NCI-H2227 (cell line): ENCODE measurements at regions not wholly inside any gene's neighbourhood (a gene's known extent, or its start where the extent isn't known, plus 50 kb on each side); places are given as distances from the start of the nearest gene placed in this dataset.
"Not testable (repeated sequence)": the region's sequence is repeated elsewhere in the genome, so short reads cannot be mapped to it uniquely, and the experiment has no call there.

Source experiments
- DNase-seq: peaks from one replicate; lab custom pipeline; 2025; ENCODE audit not compliant: unreplicated experiment; lab: John Stamatoyannopoulos, UW

DNA sequence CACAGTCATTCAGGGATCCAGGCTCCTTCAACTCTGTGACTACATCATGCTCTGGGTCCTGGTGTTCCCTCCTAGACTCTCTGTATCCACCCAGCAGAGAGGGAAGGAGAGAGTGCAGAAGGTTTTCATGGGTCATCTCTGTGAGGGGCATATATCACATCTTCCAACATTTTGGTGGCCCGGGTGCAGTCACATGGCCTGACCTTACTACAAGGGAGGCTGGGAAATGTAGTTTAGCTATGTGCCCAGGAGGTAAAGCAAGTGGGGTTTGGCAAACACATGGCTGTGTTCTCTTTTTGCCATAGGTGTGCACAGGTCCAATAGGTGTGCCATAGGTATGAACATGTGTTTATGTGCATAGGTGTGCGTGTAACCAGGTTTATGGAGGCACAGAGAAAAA lies 222.2 kb upstream of the EEF2KMT start:
- DNase-seq, result no peak

DNA sequence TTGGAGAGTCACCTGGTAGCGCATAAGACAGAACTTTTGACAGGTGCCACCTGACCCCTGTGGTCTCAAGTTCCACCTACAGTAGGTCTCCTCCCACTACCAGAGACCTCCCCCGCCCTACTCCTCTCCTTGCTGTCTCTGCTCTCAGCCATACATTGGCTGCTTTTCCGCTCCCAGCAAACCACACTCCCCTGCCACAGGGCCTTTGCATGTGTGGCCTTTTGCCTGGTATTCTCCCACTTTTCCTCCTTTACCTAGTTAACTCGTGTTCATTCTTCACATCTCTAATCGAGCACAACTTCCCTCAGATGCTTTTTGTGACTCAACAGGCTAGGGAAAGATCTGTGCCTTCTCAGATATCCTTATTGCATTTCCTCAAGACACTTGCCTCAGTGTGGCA lies 218.3 kb upstream of the EEF2KMT start:
- no peak for DNase-seq

DNA sequence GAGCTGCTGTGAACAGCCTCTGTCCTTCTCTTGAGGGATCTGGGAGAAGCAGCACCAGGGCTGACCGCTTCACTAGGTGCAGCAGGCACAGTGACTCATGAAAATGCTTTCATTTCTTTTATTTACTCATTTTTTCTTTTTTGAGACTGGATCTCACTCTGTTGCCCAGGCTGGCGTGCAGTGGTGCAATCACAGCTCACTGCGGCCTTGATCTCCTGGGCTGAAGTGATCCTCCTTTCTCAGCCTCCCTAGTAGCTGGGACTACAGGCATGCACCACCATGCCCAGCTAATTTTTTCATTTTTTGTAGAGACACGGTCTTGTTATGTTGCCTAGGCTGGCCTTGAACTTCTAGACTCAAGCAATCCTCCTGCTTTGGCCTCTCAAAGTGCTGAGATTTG lies 216.8 kb upstream of the EEF2KMT start:
- DNase-seq, result no peak

DNA sequence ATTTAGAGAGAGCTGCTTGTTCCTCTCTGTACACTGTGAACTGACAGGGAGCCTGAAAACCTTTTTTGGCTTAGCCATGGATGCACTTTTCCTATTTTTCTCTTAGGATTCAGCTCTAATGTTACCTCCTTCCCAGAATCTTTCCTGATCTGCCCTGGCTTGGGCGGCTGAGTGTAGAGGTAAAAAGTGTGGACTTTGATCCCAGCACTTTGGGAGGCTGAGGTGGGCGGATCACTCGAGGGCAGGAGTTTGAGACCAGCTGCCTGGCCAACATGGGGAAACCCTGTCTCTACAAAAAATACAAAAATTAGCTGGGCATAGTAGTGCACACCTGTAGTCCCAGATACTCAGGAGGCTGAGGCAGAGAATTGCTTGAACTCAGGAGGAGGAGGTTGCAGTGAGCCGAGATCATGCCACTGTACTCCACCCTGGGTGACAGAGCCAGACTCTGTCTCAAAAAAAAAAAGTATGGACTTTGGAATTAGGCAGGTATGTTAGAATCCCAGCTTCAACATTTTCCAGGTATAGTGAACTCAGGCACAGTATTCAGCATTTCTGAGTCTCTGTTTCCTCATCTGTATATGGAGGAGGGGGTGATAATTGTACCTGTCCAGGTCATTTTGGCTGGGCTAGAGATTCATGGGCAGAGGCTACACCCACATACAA lies 212.5 kb upstream of the EEF2KMT start:
- DNase-seq, result no peak

DNA sequence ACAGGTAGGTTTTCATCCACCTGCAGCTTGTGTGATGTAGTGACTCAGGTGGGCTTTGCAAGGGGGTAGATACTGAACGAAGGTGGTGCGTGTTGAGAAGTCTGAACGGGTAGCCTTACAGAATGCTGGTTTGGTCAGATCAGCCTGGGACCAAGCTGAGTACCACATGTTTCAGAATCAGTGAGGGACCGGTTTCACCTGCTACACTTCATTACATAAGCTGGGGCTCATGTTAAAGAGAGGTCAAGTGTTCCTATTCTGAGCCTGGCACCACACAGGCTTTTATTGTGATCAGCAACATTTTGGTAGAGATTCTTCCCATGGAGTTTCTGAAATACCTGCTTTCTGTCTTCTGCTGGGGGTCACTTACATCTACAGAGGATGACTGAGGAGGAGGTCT lies 207.4 kb upstream of the EEF2KMT start:
- DNase-seq, result no peak

DNA sequence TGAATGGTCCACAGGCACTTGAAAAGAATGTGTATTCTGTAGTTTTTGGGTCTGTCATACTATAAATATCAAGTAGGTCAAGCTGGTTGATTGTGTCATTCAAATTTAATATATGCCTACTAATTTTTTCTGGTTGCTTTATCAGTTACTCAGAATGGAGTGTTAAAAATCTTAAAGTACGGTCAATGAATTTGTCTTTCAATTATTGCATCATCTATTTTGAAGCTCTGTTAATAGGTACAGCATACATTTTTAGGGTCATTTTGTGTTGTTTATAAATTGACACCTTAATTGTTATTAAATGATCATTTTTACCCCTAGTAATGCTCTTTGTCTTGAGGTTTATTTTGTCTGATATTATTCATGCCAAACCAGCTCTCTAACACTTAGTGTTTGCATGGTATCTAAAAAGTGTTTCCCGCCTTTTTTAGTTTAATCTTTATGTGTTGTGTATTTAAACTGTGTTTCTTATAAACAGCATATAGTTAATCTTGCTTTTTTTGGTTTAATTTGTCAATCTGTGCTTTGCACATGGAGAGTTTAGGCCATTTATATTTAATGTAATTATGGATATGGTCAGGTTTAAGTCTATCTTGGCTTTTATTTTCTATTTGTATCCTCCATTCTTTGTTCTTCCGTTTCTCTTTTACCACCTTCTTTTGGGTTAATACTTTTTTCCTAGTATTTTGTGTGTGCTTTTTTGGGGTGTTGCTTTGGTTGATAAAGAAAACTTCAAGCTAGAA lies 204.9 kb upstream of the EEF2KMT start:
- DNase-seq, result no peak

DNA sequence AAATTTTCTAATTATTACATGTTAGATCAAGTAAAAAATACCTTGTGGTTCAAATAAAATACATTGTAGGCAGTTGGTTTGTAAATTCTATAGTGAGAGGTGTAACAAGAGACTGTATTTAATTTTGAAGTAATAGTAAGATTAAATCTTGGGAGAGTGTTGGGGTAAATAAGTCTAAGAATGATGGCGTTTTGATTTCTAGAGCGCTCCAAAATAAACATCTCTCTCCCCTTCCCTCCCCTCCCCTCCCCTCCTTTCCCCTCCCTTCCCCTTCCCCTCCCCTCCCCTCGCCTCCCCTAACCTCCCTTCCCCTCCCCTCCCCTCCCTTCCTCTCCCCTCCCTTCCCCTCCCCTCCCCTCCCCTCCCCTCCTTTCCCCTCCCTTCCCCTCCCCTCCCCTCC lies 200.6 kb upstream of the EEF2KMT start:
- no peak for DNase-seq

DNA sequence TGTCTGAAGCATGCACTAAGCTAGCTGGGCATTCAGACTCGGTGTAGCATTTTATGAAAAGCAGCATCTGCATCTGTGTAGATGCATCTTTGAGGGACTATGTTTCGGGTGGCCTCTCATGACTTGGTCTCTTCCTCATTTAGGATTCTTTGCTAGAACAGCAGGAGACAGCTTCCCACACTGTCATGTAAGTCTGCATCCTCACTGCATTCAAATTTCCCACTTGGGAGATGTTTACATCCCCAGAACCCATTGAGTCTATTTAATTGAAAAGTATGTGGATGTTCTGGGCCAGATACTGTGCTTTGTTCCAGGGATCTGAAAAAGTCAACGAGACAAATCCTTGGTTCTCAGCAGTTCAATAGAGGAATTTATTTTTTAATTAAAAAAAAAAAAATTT lies 198.6 kb upstream of the EEF2KMT start:
- no peak for DNase-seq

DNA sequence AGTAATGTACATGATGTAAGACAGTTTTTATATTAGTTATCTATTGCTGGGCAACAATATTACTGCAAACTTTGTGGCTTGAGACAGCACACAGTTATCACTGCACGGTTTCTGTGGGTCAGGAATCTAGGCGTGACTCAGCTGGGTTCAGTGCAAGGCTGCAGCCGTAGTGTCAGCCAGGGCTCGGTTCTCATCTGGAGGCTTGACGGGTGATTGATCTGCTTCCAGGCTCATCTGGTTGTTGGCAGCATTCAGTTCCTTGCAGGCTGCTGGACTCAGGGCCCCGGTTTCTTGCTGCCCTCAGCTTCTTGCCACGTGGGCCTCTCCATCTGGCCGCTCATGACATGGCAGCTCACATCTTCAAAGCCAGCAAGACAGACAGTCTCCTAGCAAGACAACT lies 197.7 kb upstream of the EEF2KMT start:
- not testable (repeated sequence) for DNase-seq

DNA sequence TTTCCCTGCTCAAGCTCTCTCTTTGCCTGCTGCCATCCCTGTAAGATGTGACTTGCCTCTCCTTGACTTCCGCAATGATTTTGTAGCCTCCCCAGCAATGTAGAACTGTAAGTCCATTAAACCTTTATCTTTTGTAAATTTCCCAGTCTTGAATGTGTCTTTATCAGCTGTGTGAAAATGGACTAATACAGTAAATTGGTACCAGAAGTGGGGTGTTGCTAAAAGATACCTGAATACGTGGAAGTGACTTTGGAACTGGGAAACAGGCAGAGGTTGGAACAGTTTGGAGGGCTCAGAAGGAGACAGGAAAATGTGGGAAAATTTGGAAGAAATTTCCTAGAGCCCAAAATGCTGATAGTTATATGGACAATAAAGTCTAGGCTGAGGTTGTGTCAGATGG lies 184.6 kb upstream of the EEF2KMT start:
- not testable (repeated sequence) for DNase-seq

DNA sequence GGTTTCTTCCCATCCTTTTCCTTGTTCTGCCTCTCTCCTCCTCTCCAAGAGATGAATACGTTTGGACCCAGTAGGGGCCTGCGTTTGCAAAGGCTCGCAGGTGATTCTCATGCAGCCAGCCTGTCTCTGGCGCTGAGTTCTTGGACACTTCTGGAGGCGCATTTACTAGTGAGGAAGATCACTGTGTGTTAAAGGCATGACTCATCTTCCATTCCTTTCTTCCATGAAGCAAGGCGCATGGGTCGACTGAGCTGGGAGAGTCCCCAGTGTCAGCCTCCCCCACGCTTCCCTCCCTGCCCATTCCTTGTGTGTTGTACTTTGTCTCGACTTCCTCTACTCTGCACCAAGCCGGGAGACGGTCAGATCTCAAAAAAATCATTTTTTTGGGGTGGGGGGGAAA lies 159.9 kb upstream of the EEF2KMT start:
- no peak for DNase-seq

DNA sequence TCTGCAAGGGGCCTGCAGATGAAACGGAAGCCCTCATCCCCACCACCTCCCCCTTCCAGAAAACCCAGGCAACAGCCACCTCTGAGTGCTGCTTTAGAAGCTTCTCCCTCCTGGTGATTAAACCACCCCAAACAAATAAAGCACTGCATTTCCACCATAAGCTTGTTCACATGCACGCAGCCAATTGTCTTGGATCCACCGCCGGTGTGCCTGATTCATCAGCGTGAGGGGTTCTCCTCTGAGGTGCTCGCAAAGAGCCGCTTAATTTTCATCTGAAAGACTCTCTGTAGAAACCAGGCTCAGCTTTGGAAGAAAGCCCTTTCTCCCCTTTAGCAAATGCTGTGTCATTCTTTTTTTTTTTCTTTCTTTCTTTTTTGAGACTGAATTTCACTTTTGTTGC lies 155.2 kb upstream of the EEF2KMT start:
- DNase-seq, result no peak

DNA sequence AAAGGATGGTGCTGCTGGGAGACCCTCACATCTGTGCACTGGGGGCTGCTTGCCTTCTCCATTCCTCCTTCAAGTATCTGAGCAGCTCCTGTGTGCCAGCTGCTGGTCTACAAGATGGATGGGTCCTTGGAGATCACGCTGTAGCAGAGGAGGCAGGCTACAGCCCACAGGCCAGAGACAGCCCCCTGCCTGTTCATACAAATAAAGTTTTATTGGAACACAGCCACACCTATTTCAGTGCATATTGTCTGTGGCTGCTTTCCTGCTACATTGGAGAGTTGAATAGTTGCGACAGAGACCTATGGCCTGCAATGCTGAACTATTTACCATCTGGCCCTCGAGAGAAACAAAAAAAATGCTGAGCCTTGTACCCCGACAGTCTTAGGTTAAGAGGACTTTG lies 149.8 kb upstream of the EEF2KMT start:
- DNase-seq, result not testable (repeated sequence)

DNA sequence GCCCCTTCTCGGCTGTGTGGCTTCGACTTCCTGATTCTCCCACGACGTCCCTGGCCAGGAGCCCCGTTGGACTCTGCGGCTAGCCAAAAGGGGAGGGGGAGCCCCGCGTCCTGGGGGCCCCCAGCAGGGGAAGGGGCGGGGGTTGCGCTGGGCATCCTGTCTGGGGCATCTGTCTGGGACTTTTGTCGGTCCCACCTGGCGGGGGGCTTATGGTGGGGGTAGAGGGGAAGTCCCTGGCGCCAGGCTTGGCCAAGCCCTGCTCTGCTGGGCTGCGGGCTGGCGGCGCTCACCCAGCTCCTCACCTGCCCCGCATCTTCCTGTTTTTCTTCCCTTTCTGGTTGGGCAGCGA lies 142.7 kb upstream of the EEF2KMT start:
- not testable (repeated sequence) for DNase-seq

DNA sequence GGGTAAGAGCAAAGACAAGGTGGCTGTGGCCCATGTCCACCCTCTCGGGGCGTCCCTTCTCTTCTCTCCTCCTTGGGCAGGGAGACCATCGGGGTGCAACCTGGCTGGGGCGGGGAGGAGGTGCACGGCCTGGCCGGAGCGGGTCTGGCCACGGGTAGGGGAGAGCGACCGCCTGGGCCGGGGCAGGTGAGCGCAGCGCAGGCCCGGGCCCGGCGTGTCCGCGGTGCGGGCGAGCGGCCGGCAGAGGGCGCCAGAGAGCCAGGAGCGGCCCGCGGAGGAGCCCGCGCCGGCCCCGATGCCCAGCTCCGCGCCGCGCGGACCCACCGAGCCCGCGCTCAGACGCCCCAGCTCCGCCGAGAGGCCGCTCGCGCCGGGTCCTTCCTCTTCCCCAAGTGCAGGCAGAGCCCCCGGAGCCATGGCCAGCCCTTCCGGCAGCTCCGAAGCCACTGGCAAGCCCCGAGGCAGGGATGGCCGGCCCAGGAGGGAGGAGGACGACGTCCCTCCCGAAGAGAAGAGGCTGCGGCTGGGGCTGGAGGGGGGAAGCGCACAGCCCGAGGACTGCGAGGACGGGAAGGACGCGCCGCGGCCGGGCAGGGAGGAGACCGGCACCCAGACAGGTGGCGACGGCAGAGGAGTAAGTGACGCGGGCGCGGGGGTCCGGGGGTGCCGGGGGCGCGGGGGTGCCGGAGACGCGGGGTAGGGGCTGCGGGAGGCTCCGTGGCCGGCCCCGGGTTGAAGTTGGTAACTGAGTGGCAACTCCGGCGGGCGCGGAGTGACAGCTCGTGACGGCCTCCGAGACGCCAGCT lies 142.1 kb upstream of the EEF2KMT start:
- DNase-seq, result peak; percentile 39

DNA sequence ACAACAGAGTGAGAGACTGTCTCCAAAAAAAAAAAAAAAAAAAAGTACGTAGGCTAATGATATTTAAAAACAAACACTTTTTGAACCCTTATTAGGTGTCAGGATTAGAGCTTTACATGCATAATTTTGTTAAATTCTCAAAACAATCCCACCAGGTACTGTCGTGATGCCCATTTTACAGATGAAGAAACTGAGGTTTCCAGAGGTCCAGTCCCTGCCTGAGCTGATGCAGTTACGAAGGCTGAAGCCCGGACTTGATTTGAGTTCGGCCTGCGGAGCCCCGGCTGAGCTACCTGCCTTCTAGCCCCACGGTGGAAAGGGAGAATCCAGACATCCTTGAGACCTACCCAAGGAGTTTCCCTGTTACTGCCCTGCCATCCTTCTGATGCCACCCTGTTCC lies 137.5 kb upstream of the EEF2KMT start:
- DNase-seq, result no peak

DNA sequence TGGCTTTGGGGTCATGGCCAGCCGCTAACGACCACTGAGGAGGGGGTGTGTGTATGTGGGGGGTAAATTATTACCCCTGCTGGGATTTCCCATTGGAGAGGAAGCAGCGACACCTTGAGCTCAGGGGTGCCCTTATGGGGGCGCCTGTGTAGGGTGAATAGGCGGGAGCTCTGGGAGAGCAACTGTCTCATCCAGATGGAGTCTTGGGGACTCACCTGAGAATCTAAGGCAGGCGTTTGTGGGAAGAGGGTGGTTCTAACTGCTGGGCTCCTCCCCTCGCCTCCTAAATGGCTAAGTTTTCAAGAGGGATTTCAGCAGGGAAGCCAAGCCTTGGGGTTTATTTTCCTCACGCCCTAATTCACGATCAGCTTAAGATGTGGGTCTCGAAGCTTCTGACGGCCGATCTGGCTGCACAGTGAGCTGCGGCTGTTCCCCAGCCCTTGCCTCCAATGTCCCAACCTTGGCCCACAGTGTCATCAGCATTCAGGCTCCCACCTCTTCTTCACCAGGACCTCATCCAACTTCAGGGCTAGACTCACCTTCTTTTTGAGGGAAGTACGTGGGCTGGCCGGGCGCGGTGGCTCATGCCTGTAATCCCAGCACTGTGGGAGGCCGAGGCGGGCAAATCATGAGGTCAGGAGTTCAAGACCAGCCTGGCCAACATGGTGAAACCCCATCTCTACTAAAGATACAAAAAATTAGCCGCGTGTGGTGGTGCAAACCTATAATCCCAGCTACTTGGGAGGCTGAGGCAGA lies 136.9 kb upstream of the EEF2KMT start:
- DNase-seq, result no peak

DNA sequence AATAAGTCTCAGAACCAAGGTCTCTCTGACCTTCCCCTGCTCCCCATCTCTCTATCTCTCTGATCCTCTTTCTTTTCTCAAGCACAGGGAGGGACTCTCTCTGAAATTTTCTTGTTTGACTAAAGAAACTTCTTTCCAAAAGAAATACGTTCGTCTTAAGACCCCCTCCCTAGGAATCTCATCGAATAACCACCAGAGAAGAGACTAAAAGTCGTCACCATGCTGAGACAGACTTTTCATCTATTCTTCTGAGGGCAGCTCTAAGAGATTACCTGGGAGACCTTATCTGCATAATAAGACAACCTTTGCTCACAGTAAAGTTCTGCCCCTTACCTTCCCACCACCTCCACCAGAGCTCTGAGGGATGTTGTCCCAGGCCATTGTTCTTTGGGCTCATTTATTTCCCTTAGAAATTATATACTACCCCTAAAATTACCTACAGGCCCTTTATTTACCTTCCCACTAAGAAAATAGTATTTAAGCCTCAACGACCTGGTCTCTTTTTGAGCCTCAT lies 133.7 kb upstream of the EEF2KMT start:
- no peak for DNase-seq

DNA sequence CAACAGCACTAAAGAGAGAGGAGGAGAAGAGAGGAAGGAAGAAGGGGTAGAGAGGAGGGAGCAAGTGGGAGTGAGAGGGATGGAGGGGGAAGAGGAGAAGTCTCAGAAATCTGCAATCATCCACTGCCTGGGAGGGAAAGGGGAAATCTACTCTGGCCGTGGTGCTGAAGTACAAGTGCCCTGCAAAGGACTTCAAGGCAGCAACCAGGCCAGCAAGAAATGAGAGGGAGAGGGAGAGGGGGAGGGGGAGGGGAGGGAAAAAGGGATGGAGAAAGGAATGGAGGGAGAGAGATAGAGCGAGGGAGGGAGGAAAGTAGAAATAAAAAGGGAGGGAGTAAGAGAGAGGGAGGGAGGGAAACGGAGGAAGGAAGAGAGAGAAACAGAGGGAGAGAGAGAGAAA lies 130.8 kb upstream of the EEF2KMT start:
- DNase-seq, result no peak

DNA sequence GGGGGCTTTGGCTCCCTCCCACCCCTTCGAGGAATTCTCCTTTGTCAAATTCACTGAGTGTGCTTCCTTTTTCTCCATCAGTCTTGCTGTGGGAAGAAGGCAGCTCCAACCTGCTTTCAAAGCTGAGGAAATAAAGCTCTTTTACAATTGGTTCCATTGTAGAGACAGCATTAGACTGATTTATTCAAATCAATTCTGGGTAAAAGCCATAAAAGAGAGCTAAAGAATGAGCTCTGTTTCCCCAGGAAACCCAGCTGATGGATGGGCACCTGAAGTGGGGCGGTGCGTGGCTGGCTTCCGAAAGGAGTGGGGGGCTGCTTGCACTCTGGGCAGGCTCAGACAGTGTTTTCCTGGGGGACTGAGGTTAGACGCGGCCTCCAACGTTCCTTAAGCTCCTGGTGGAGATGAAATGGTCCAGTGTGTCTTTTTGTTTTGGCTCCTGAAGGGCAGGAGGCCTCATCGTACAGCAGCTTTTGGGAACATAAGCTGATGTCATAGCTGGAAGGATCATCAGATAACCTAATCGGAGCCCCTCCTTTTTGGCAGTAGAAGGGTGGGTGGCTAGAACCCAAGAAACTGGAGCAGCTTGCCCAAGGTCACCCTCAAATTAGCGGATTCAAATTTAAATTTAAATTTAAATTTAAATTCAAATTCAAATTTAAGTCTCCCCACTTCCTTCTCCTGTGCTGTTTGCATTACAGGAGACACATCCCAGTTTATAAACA lies 128.5 kb upstream of the EEF2KMT start:
- no peak for DNase-seq

DNA sequence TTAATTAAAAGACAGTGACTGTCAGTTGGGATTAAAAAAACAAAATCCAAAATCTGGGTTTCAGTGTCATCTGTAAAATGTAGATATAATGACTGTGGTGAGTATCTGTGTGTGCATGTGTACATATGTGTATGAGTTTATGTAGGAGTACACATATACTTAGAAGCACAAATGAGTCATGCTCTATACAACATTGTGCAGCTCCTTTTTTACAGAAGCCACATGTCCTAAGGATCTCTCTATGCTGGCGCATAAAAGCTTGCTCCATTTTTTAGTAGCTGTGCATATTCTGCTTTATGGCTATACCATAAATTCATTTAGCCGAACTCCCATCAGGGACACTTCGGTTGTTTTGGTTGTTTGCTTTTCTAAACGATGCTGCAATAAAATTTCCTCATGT lies 125.2 kb upstream of the EEF2KMT start:
- DNase-seq, result no peak
